NCI-H2171 treated with DMSO at 0.1 percent for 48 hours (cell line): ENCODE measurements at regions not wholly inside any gene's neighbourhood (a gene's known extent, or its start where the extent isn't known, plus 50 kb on each side); places are given as distances from the start of the nearest gene placed in this dataset.
"Not testable (repeated sequence)": the region's sequence is repeated elsewhere in the genome, so short reads cannot be mapped to it uniquely, and the experiment has no call there.

ENCODE experiments used
- DNase-seq: peaks from one replicate; lab custom pipeline; 2025; lab: John Stamatoyannopoulos, UW

DNA sequence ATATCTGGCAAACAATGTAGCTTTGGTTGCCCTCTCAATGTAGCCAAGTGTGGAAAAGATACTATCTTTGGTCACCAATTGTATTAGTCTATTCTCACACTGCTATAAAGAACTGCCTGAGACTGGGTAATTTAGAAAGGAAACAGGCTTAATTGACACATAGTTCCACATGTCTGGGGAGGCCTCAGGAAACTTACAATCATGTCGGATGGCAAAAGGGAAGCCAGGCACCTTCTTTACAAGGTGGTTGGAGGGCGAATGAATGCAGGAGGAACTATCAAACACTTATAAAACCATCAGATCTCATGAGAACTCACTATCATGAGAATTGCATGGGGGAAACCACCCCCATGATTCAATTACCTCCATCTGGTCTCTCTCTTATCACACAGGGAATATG, 133.1 kb upstream of the TBCA start:
- DNase-seq: no peak

- DNase-seq: peak; percentile 51
These were observed 132.6 kb upstream of the TBCA start for GRCh38 chr5:77908787-77909186.

DNA sequence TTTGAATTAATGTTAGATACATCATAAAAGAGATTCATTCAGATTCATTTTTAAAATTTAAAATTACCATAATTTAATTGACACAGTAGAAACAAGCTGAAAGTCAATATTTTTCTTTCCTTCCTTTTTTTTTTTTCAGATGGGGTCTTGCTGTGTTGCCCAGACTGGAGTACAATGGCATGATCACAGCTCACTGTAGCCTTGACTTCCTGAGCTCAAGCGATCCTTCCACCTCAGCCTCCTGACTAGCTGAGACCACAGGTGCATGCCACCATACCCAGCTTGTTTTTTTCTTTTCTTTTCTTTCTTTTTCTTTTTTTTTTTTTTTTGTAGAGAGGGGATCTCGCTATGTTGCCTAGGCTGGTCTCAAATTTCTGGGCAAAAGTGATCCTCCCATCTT, 131.6 kb upstream of the TBCA start:
- no peak for DNase-seq

DNA sequence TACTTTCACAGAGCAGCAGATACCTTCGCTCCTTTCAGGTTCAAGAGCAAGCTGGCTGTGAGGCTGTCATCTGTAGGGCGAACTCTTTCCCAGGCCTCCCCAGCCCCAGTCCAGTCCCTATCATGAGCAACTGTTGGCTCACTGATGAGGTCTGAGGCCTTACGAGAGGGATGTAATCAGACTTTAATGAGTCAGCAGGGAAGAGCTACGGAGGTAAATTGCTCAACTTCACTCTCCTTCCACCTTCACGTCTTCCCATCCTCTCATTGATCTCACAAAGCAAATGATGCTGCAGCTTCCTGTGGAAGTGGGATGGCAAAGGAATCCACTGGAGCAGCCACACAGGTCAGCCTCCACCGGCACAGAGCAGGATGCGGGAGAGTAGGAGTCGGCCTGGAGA, 130.7 kb upstream of the TBCA start:
- DNase-seq: no peak

- no peak for DNase-seq
These were observed 128.2 kb upstream of the TBCA start for GRCh38 chr5:77904362-77904761.

DNA sequence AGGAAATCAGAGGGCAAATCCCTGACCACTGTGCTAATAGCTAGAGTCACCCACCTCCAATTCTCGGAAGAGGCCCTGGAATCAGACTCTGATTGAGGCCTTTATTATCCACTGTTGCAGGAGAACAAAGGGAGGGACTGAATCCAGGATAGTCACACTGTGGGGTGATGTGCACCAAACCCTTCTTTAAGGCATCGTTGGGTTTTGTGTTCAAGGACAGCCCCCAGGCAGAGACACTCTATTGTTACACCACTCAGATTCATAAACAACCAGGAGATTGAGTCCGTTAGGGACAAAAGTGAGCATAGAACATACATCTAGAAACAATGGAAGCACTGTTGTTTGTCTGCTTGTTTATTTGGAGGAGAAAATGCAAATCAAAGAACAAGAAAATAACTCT, 124.6 kb upstream of the TBCA start:
- no peak for DNase-seq

- DNase-seq: no peak
These were observed 122.2 kb upstream of the TBCA start for GRCh38 chr5:77898385-77898784.

- no peak for DNase-seq
These were observed 120.2 kb upstream of the TBCA start for GRCh38 chr5:77896338-77896737.

- DNase-seq: not testable (repeated sequence)
These were observed 118.0 kb upstream of the TBCA start for GRCh38 chr5:77894103-77894502.

DNA sequence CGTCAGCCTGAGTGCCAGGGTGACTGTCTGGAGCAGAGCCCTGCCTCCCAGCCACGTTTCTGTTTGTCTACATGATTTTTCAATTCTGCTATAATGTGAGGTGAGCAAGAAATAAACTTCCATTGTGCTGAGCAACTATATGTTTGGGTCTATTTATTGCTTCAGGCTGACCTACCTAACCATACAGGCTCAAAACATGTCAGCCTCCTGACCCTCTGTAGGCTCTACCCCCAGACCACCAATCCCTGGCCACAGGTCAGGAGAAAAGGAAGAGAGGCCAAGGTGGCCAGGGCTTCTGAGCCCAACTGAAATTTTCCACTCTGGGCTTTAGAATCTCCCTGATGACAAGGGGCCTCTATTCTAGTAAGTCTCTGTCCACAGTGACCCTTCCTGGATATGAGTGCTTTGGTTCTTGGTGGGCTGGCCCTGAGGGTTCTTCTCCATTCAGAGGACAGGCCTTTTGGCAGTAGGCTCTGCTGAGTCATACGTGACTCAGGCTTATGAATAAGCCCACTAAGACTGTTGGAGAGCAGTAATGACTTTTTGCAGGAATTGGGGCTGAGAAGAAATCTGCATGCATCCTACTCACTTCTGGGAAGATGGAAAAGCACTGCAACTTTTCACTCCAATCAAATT, 117.2 kb upstream of the TBCA start:
- no peak for DNase-seq

- no peak for DNase-seq
These were observed 116.2 kb upstream of the TBCA start for GRCh38 chr5:77892061-77893010.

DNA sequence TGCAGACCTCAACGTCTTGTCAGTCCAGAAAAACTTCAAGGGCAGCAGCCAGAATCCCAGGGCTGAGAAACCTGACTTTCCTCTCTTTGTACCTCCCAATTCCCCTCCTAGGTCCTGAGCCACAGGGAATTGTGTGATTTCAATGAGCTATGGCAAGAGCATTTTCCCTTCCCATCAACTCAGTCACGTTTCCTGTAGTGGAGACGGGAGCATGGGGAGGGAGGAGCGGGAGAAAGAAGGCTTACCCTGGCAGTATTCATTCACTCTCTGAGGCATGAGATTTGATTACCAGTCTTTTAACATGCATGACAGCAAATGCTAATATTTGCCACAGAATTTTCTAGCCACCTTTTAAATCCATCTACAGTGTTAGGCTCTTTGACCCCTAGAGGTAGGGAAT, 109.4 kb upstream of the TBCA start:
- no peak for DNase-seq

- no peak for DNase-seq
These were observed 106.6 kb upstream of the TBCA start for GRCh38 chr5:77882670-77883257.

DNA sequence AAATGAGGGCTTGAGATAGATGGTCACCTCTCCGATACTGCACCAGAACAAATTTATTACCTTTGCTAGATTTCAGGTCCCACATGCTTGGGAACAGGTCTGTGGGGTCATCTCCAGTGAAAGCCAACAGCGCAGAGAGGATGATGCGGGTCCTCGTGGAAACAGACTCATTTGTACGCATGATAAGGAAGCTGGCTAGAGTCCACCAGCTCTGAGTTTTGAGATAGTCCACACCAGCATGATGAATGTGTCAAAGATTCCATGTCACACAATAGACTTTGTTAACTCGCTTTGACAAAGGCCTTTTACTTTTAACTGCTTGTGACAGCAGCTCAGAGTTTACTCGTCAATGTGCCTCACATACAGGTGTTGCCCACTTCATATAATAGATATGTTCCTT, 105.4 kb upstream of the TBCA start:
- no peak for DNase-seq

DNA sequence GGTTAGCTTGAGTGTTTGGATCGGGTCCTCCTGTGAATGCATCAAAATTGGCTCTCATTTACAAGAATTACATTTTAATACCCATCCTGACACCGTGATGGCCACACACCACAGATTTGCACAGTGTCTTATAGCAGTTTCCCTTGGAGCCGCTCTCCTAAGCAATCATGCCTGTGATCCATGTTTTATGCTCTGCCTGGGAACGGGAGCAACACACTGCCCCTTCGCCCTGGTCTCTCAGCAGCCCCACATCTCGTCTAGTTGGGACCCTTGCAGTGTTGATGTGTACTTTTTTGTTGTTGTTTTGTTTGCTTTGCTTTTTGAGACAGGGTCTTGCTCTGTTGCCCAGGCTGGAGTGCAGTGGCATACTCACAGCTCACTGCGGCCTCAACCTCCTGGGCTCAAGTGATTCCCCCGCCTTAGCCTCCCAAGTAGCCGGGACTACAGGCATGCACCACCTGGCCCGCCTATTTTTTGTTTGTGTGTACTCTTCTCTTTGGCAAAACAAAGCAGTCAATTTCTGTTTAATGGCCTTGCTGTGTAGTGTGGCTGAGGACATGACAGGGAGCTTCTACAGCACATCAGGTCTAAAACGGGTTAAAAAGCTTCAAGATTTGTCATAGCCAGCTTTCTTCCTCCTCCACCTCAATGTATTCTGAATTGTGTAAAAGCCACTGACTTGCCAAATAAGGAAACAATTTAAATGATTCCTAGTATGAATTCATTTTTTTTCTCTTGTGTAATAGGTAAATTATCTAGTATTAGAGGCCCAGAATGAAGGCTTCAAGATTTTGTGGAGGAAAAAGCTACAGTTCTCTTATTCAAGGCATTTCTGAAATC, 101.6 kb upstream of the TBCA start:
- DNase-seq: no peak

DNA sequence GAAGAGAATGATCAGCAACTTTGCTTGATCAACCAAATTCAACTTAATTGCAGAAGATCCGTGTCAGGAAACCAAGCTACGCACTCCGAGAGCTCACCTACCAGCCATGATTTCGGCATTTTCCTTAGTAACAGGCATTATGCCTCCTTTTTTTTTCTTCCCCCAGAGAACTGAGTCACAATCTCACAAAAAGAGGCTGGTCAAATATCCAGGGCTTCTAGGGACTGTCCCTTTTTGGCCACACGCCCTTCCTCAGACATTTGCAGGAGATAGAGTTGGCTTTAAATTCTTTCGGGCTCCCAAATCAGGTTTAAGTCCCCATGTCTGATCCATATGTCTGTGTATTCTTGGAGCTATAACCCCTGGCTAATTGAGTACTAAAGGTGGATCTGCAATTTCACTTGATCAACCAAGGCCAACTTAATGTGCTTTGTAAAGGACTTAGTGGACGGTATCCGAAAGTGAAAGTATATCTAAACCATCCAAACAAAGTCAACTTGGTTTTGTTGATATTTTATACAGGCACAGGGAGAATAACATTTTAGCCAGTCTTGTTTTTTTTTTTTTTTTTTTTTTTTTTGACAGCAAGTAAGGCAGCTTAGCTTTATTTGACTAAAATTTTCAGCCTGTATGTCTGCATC, 100.8 kb upstream of the TBCA start:
- DNase-seq: no peak

GRCh38 chr5:77876316-77876715, 100.2 kb upstream of the TBCA start:
- no peak for DNase-seq

DNA sequence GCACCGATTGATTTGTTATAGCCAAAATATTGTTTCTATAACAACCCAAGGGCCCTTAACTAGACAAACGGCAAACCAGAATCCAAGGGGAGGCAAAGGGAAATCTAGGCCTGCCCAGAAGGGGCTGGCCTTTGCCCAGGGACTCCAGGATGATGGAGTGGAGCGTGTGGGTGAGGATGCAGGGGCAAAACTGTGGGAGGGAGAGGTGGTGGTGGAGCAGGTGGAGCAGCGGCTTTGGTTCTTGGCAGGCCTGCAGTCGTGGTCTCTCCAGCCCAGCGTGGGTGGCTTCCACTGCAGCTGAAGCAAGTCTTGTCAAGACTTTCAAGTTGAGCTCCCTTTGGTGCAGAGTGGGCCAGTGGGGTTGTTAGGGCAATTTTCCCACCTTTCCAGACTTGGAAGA, 98.6 kb upstream of the TBCA start:
- no peak for DNase-seq

DNA sequence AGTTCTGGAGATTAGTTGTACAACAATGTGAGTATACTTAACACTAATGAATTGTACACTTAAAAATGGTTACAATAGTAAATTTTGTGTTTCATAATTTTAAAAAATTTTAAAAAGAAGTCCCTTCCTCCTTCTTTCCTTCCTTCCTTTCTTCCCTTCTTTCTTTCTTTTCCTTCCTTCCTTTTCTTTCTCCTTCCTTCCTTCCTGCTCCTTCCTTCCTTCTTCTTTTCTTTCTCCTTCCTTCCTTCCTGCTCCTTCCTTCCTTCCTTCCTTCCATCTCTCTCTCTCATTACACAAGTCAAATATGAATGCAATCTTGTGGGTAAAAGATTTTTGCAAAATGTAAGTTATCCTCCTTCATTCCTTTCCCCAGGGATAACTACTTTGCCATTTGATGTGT, 97.1 kb upstream of the TBCA start:
- no peak for DNase-seq

GRCh38 chr5:77871946-77872345, 95.8 kb upstream of the TBCA start:
- no peak for DNase-seq

DNA sequence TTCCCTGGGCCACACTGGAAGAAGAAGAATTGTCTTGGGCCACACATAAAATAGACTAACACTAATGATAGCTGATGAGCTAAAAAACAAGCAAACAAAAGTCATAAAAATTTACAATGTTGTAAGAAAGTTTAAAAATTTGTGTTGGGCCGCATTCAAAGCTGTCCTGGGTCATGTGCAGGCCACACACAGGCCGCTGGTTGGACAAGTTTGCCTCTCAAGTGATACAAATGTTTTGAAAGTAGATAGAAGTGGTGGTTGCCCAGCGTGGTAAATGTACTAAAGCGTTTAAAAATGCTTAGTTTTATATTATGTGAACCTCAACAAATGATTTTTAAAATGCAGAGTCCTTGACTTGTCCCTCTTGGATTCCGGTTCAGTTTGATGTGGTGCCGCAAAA, 94.9 kb upstream of the TBCA start:
- DNase-seq: no peak
